CD4-positive, alpha-beta T cell treated with Interleukin-15 for 4 hours (primary cell): ENCODE measurements at regions not wholly inside any gene's neighbourhood (a gene's known extent, or its start where the extent isn't known, plus 50 kb on each side); places are given as distances from the start of the nearest gene placed in this dataset.

Experiments
- DNase-seq: peaks from one replicate; pipeline ENCODE4 v3.0.0-alpha.2; 2020; ENCODE audit warnings: low spot score

DNA sequence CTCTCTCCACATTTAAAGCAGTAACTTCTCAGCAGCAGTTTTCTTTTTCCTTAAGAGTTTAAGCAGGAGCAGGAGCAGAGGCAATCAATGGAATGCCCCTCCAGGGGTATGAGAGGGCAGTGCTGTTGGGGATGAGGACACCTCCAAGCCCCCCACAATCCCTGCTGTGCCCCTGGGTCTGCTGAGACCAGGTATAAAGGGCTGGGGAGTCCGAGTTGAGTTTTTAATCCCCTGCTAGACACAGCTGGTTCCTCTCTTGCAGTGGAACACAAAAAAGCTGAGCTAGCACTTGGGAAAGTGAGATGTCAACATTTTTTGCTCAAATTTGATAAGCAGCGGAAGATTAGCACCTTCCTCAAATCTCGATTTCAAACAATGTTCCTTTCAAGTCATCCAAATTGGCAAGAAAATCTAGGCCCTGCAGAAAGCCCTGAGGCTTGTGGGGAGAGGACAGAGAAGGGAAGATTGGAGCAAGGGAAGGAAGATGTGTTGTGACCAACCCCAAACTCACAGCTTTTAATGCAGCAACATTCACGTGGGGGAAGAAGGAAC is 581.9 kb downstream of the SOX6 start:
- no peak for DNase-seq

GRCh38 chr11:15775015-15775541 is 581.3 kb downstream of the SOX6 start:
- no peak for DNase-seq

DNA sequence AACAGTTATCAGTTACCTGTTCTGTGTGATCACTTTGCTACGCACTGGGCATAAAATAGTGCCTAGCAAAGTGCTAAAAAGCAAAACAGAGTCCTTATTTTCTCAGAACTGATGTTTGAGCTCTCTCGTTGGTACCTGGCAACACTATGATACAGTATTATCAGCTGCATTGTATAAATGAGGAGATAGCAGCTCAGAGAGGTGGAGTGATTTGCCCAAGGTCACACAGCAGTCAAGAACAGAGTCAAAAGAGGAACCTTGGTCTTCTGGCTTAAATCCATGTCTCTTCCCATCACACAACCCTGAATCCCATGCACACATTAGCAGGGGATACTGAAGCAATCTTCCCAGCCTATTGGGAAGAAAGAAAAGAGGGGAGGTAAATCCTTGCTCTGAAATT is 580.5 kb downstream of the SOX6 start:
- no peak for DNase-seq

- DNase-seq = no peak
Observed at GRCh38 chr11:15776366-15776765, 580.0 kb downstream of the SOX6 start.

DNA sequence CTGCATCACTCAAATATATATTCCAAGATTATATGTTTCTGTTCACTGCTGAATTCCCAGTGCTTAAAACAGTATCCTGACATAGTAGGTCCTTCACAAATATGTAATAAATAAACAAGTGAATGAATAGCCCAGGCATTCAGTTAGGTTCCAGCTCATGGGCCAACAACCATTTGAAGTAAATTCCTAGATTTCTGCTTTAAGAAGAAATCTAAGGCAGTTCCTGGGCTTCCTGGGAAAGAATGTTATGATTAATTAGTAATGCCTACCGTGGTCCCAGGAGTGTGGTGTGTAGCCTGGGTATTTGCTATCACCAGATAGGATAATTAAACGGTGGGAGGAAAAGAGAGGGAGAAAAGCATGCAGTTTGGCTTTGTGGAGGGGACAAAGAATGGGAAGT is 576.8 kb downstream of the SOX6 start:
- no peak for DNase-seq

DNA sequence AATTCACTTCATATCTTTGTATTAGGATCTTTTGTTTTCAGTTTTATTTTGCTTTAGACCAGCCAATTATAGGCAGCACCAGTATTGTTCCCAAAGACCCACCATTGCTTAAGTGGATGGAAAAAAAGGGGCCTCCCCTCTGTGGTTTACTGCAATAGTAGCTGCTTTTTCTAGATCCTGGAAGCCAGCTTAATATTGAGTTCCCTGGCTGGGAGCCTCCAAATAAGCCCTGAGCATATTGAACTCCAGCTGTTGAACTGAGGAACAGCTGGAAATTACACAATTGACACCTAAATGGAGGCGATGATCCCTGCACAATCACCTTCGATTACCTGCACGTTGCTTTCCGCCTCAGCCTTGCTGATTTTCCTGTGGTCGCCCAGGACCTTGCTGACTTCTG is 576.0 kb downstream of the SOX6 start:
- no peak for DNase-seq

DNA sequence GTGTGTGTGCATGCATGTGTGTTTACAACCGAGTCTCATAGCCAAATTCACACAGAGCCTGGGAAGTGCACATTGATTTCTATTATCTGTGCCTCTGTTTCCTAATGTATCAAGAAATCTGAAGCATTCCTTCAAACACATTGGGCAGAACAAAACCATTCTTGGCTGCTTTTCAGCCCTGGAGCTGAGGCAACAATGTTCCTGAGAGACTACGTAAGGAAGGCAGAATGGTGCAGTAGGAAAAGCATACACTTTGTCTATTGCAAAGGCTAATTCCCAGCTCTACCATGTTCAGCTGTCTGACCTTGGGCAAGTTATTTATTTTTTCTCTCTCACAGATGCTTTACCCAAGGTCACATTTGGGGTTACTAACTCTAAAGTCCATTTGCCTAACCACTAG is 575.5 kb downstream of the SOX6 start:
- DNase-seq = no peak

- no peak for DNase-seq
Observed at GRCh38 chr11:15783619-15784018, 572.7 kb downstream of the SOX6 start.

GRCh38 chr11:15793043-15793996 is 563.0 kb downstream of the SOX6 start:
- DNase-seq = no peak

- no peak for DNase-seq
Observed at GRCh38 chr11:15794361-15795150, 561.8 kb downstream of the SOX6 start.

DNA sequence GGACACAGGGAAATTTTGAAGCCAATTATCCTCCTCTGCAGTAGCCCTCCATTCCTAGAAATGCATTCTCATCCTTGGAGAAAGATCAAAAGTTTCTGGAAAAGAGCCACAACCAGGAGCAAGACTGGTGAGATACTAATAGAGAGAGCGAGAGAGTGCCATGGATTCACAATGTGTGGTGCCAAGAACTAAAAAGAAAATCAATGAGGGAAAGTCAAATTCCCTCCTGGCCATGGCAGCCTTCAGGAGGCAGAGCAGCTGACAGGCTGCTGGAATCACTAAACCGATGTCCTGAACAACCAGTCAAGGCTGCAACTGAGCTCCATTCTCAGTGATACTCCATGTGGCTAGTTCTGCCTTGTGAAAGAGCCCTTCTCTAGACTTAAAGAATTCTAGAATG is 561.0 kb downstream of the SOX6 start:
- DNase-seq = no peak

- DNase-seq = no peak
Observed at GRCh38 chr11:15800111-15800800, 556.1 kb downstream of the SOX6 start.

DNA sequence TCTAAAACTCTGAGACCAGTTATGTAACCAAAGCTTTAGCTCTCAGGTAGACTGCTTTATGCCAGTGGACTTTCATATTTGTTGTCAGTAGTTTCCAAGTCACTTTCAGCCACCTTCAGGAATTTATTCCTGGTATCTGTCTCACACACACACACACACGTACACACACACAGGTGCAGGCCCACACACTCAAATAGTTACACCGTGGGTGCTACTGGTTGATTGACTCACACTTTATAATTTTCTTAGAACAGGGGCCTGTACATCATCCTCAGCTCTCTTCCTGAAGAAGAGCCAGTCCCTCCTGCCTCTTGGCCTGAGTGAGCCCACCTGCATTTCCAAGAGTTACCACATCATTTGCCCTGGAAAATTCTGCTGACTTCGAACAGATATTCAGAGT is 555.2 kb downstream of the SOX6 start:
- DNase-seq = no peak

DNA sequence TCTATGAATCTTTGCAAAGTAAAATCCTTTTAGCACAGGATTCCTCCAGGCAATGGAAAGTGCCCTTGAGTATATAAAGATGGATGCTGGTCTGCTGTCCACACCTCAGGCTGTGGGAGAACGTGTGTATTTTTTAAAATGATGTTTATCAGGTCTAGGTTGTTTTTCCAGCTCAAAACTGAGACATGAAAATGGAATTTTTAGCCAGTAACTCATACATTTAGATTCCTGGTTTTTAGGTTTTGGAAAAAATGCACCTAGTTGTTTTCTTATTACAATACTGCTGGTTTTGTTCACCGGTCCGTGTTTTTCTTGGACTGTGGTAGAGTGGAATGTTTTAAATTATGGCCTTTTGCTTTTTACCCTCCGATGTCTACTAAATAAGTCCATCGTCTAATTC is 554.7 kb downstream of the SOX6 start:
- DNase-seq = no peak

DNA sequence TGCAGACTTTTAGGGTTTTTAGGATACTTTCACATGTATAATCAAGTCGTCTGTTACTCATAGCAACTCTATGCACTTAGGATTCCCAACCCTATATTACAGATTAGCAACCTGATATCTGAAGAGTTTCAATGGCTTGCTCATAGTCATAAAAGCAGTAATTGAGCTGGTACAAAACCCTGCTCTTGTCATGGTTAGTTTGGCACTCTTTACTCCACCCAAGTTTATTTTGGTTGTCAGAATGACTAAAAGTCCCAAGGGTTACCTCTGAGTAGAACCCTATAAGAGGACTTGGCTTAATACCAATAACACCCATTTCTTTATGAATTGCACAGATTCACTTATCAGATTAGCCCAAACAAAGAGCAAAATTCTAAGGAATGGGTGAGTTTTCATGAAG is 550.6 kb downstream of the SOX6 start:
- no peak for DNase-seq

- no peak for DNase-seq
Observed at GRCh38 chr11:15806217-15806616, 550.1 kb downstream of the SOX6 start.

GRCh38 chr11:15807827-15808226 is 548.5 kb downstream of the SOX6 start:
- no peak for DNase-seq

DNA sequence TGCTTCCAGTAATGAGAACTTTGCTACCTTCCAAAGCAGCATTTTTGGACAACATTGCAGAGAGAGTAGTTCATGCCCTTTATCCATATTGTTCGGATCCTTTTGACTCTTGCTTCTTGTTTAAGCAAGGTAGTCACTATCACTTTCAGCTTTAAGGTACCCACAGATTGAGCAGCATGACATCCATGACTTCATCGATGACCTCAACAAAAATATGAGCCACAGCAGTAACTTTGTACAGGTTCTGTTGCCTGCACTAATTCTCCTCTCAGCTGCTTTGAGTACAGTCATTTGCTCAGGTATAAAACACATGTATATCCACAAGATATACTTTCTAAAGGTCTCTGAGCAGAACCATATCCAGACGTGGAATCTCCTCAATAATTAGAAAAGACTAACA is 546.3 kb downstream of the SOX6 start:
- no peak for DNase-seq

DNA sequence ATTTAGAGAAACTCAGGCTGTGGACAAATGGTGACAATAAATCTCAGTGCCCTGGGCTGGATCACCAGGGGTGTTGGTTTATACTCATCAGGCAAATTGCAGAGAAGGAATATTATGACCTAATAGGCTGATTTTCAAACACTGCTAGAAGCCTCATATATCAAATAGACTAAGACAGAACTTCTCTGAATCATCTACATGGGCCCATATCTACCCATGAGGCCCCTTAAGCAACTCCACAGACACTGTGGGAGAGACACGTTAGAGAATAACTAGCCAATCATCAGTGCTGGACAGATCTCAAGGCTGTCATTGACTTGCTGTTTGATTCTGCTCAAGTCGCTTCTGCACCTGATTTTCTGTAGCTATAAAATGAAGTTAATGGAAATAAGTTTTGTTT is 545.8 kb downstream of the SOX6 start:
- no peak for DNase-seq

GRCh38 chr11:15815246-15816195 is 540.8 kb downstream of the SOX6 start:
- DNase-seq = no peak
